PC-9 (cell line): ENCODE measurements at regions not wholly inside any gene's neighbourhood (a gene's known extent, or its start where the extent isn't known, plus 50 kb on each side); places are given as distances from the start of the nearest gene placed in this dataset.

ENCODE experiments used
- BruUV-seq: library from RNA; stranded (reverse); fragments of 400-500 nt; replicated peaks from 2 replicates; lab custom pipeline; 2021; lab: Mats Ljungman, UMichigan
- CTCF ChIA-PET: fragments of 300-600 bp; sonication (Branson Sonifier 250); formaldehyde crosslinking; loops from one replicate; lab custom pipeline; 2022; ENCODE audit warnings: antibody characterized with exemption; lab: Charles Lee
- POLR2A ChIA-PET: fragments of 300-600 bp; sonication (Branson Sonifier 250); formaldehyde crosslinking; loops from one replicate; lab custom pipeline; 2022; ENCODE audit warnings: antibody characterized with exemption; ENCODE audit not compliant: unreplicated experiment; lab: Charles Lee
- DNase-seq, 2 experiments: peaks; one replicate each; pipeline versions ENCODE4 v3.0.0 to v3.0.0-alpha.2; 2015 to 2022; ENCODE audit warnings: mixed read lengths in 1 of 2
- H2AFZ ChIP-seq: fragments of 200-600 bp; sonication (generic); 2 replicates; pipeline ENCODE4 v1.8.1; 2017; ENCODE audit warnings: antibody characterized with exemption
- H3F3A ChIP-seq: fragments of 200-600 bp; sonication (generic); 2 replicates; pipeline ENCODE4 v1.8.1; 2017; ENCODE audit warnings: antibody characterized with exemption, mild to moderate bottlenecking, low read depth; ENCODE audit not compliant: insufficient read depth
- H3K27ac ChIP-seq: fragments of 200-600 bp; sonication (generic); 2 replicates; pipeline ENCODE4 v1.6.1; 2016; ENCODE audit warnings: mixed run types
- H3K27me3 ChIP-seq: fragments of 200-600 bp; sonication (generic); 2 replicates; pipeline ENCODE4 v1.6.1; 2016; ENCODE audit warnings: low read depth, mixed run types; ENCODE audit not compliant: insufficient read depth
- H3K36me3 ChIP-seq: fragments of 200-600 bp; sonication (generic); 2 replicates; pipeline ENCODE4 v1.6.1; 2016; ENCODE audit warnings: low read depth, mixed run types
- H3K4me1 ChIP-seq: fragments of 200-600 bp; sonication (generic); replicated peaks from 2 replicates; pipeline ENCODE4 v1.6.1; 2016; ENCODE audit warnings: mixed run types; ENCODE audit not compliant: insufficient read depth
- H3K4me2 ChIP-seq: fragments of 200-600 bp; sonication (generic); 2 replicates; pipeline ENCODE4 v1.6.1; 2017; ENCODE audit warnings: mixed run types
- H3K4me3 ChIP-seq: fragments of 200-600 bp; sonication (generic); 2 replicates; pipeline ENCODE4 v1.6.1; 2016; ENCODE audit warnings: mixed run types
- H3K79me2 ChIP-seq: fragments of 200-600 bp; sonication (generic); 2 replicates; pipeline ENCODE4 v1.6.1; 2017; ENCODE audit warnings: low read depth, mixed run types
- H3K9me2 ChIP-seq: fragments of 200-600 bp; sonication (generic); 2 replicates; pipeline ENCODE4 v1.8.1; 2017; ENCODE audit warnings: mild to moderate bottlenecking; ENCODE audit not compliant: insufficient read depth
- H3K9me3 ChIP-seq: fragments of 200-600 bp; sonication (generic); 2 replicates; pipeline ENCODE4 v1.8.1; 2016; ENCODE audit warnings: low read depth; ENCODE audit not compliant: insufficient read depth
- H4K20me1 ChIP-seq: fragments of 200-600 bp; sonication (generic); 2 replicates; pipeline ENCODE4 v1.8.1; 2017; ENCODE audit not compliant: insufficient read depth
- CTCF ChIP-seq: fragments of 200-600 bp; sonication (generic); conservative IDR thresholded peaks from 2 replicates; pipeline ENCODE4 v1.6.1; 2017; ENCODE audit warnings: mixed run types, antibody characterized with exemption, mild to moderate bottlenecking, moderate library complexity
- EZH2 ChIP-seq: fragments of 200-600 bp; sonication (generic); IDR thresholded peaks from 2 replicates; pipeline ENCODE4 v1.8.0; 2017; ENCODE audit warnings: antibody characterized with exemption, low read depth
- intact Hi-C: fragments of 100-400 bp; cut with micrococcal nuclease; formaldehyde crosslinking; loops from one replicate; pipeline ENCODE4 v1.10.0; 2022; ENCODE audit not compliant: unreplicated experiment

GRCh38 chr4:101667348-101667747 lies 123.2 kb upstream of the BANK1 start:
- no peak overlapping the region for H3K4me2 ChIP-seq
- DNase-seq, result no peak
- no peaks in the 10 kb centered on the region for H3K9me2 ChIP-seq
- no peaks in the 10 kb centered on the region for H3K27me3 ChIP-seq
- H3K27ac ChIP-seq, result no peak overlapping the region
- TF ChIP-seq CTCF, result no peak
- no peak for TF ChIP-seq EZH2
- ChIA-PET POLR2A (no interaction called here), CTCF (no interaction called here)
- intact Hi-C loops, result no loop called here
- no peaks in the 10 kb centered on the region for H4K20me1 ChIP-seq
- no peaks in the 10 kb centered on the region for H3K4me1 ChIP-seq
- H3K4me3 ChIP-seq, result no peak overlapping the region
- BruUV-seq, result no TSS peak
- no peaks in the 10 kb centered on the region for H3K9me3 ChIP-seq
- no peaks in the 10 kb centered on the region for H3K36me3 ChIP-seq
- no peaks in the 10 kb centered on the region for H3F3A ChIP-seq
- H3K79me2 ChIP-seq, result no peaks in the 10 kb centered on the region
- no peak overlapping the region for H2AFZ ChIP-seq

GRCh38 chr4:101660607-101661006 lies 129.9 kb upstream of the BANK1 start:
- Histone ChIP-seq H3K9me2 (no peaks in the 10 kb centered on the region), H3F3A (no peaks in the 10 kb centered on the region), H3K27ac (no peak overlapping the region), H3K4me3 (no peak overlapping the region), H3K36me3 (no peaks in the 10 kb centered on the region), H3K4me1 (no peaks in the 10 kb centered on the region), H3K4me2 (no peak overlapping the region), H3K27me3 (no peaks in the 10 kb centered on the region), H4K20me1 (no peaks in the 10 kb centered on the region), H3K9me3 (no peaks in the 10 kb centered on the region), H3K79me2 (no peaks in the 10 kb centered on the region), H2AFZ (no peak overlapping the region)
- no peak for DNase-seq
- CTCF ChIA-PET, result no interaction called here
- TF ChIP-seq EZH2 (no peak), CTCF (no peak)
- POLR2A ChIA-PET, result no interaction called here
- intact Hi-C loops, result no loop called here
- BruUV-seq, result no TSS peak

GRCh38 chr4:101655857-101656256 lies 134.7 kb upstream of the BANK1 start:
- no peak for DNase-seq
- POLR2A ChIA-PET, result no interaction called here
- no TSS peak for BruUV-seq
- no peak overlapping the region for H3K4me3 ChIP-seq
- no peaks in the 10 kb centered on the region for H3K79me2 ChIP-seq
- CTCF ChIA-PET, result no interaction called here
- H3F3A ChIP-seq, result no peaks in the 10 kb centered on the region
- TF ChIP-seq EZH2, result no peak
- H3K4me2 ChIP-seq, result no peak overlapping the region
- H2AFZ ChIP-seq, result no peak overlapping the region
- intact Hi-C loops, result no loop called here
- no peaks in the 10 kb centered on the region for H3K36me3 ChIP-seq
- H3K9me2 ChIP-seq, result no peaks in the 10 kb centered on the region
- no peaks in the 10 kb centered on the region for H4K20me1 ChIP-seq
- no peaks in the 10 kb centered on the region for H3K9me3 ChIP-seq
- H3K4me1 ChIP-seq, result no peaks in the 10 kb centered on the region
- no peak overlapping the region for H3K27ac ChIP-seq
- no peaks in the 10 kb centered on the region for H3K27me3 ChIP-seq

- Histone ChIP-seq H3K9me2 (no peaks in the 10 kb centered on the region), H3K4me2 (no peak overlapping the region), H3K36me3 (no peaks in the 10 kb centered on the region), H4K20me1 (no peaks in the 10 kb centered on the region), H3K79me2 (no peaks in the 10 kb centered on the region), H3K4me1 (peaks cover 3% of the 10 kb centered on the region; the same call in 1 of the 2 replicates), H3K4me3 (no peak overlapping the region), H3F3A (no peaks in the 10 kb centered on the region), H3K27me3 (no peaks in the 10 kb centered on the region), H3K27ac (no peak overlapping the region), H3K9me3 (no peaks in the 10 kb centered on the region), H2AFZ (no peak overlapping the region)
- POLR2A ChIA-PET, result no interaction called here
- intact Hi-C loops, result no loop called here
- TF ChIP-seq EZH2, result no peak
- CTCF ChIA-PET, result no interaction called here
- no TSS peak for BruUV-seq
- DNase-seq, result no peak
Measured at GRCh38 chr4:101655005-101655404, 135.5 kb upstream of the BANK1 start.
